Body of pancreas (tissue), 4 donors: ENCODE measurements at regions not wholly inside any gene's neighbourhood (a gene's known extent, or its start where the extent isn't known, plus 50 kb on each side); places are given as distances from the start of the nearest gene placed in this dataset.

Source experiments
- CTCF ChIP-seq, 7 experiments: fragments of 450-650 bp in 4 of 7; fragments of 200-600 bp in 3 of 7; sonication (generic) in 3 of 7; IDR thresholded peaks; one replicate each; pipeline ENCODE4 v1.5.1; 2016 to 2019; ENCODE audit warnings: antibody characterized with exemption in 7 of 7
- POLR2A ChIP-seq, 3 donors: fragments of 450-650 bp; IDR thresholded peaks; one replicate each; pipeline ENCODE4 v1.6.1; 2016; ENCODE audit warnings: antibody characterized with exemption in 3 of 3, mild to moderate bottlenecking in 2 of 3

- no peak for TF ChIP-seq CTCF (IDR thresholded peaks at IDR 0.05)
- no peak for TF ChIP-seq POLR2A (IDR thresholded peaks at IDR 0.05)
Observed at GRCh38 chr10:107553470-107553869, 389.0 kb upstream of the SORCS1 start.
